ENCODE measurements at regions not wholly inside any gene's neighbourhood (a gene's known extent, or its start where the extent isn't known, plus 50 kb on each side); places are given as distances from the start of the nearest gene placed in this dataset.

GRCh38 chr18:30386624-30387023 lies 655.9 kb downstream of the DSC3 start:
- no peak overlapping the region for H3K9ac ChIP-seq (ENCODE audit: control insufficient read depth, extremely low read depth, insufficient read depth, low read length)
- H3K4me1 ChIP-seq (ENCODE audit: control insufficient read depth, extremely low read depth, insufficient read depth, low read length) = no peaks in the 10 kb centered on the region
- no peak overlapping the region for H3K4me2 ChIP-seq (ENCODE audit: control insufficient read depth, extremely low read depth, insufficient read depth, low read depth, low read length)
- dilution Hi-C loops (cut with MboI; ENCODE audit: extremely low pct_ligation_motif_present, low sequenced_read_pairs) = no loop called here
- no peaks in the 10 kb centered on the region for H3K27me3 ChIP-seq (ENCODE audit: control insufficient read depth, extremely low read depth, insufficient read depth, low read length)
- TF ChIP-seq CTCF (optimal IDR thresholded peaks at IDR 0.05 in 1 of 3, IDR thresholded peaks at IDR 0.05 in 1 of 3, conservative IDR thresholded peaks at IDR 0.05 in 1 of 3; ENCODE audit: extremely low read depth in 1 of 3, insufficient read depth in 2 of 3, low read length in 3 of 3) (no peak), EZH2 (IDR thresholded peaks at IDR 0.05; ENCODE audit: low read length) (no peak)
- H4K20me1 ChIP-seq (ENCODE audit: control insufficient read depth, extremely low read depth, insufficient read depth, low read length) = no peaks in the 10 kb centered on the region
- H2AFZ ChIP-seq (ENCODE audit: control insufficient read depth, low read length) = no peak overlapping the region
- no peaks in the 10 kb centered on the region for H3K79me2 ChIP-seq (ENCODE audit: control insufficient read depth, insufficient read depth, low read length)
- no peaks in the 10 kb centered on the region for H3K9me3 ChIP-seq (ENCODE audit: control insufficient read depth, low read depth, low read length)
- H3K4me3 ChIP-seq (ENCODE audit: control insufficient read depth in 2 of 3, extremely low read depth in 1 of 3, insufficient read depth in 2 of 3, low read depth in 1 of 3, low read length in 3 of 3) = no peak overlapping the region
- H3K36me3 ChIP-seq (ENCODE audit: control insufficient read depth in 2 of 2, extremely low read depth in 1 of 2, insufficient read depth in 2 of 2, low read length in 2 of 2) = no peaks in the 10 kb centered on the region
- FAIRE-seq = no peak
- no peaks in the 10 kb centered on the region for H3K9me1 ChIP-seq (ENCODE audit: control insufficient read depth, extremely low read depth, insufficient read depth, low read length)
- H3K27ac ChIP-seq (ENCODE audit: control insufficient read depth, insufficient read depth, low read length) = no peak overlapping the region
- no peak for DNase-seq (ENCODE audit: low read depth, low spot score)

GRCh38 chr18:30385684-30386083 lies 656.9 kb downstream of the DSC3 start:
- no peak overlapping the region for H3K27ac ChIP-seq (ENCODE audit: control insufficient read depth, insufficient read depth, low read length)
- no peaks in the 10 kb centered on the region for H3K9me1 ChIP-seq (ENCODE audit: control insufficient read depth, extremely low read depth, insufficient read depth, low read length)
- no peak for FAIRE-seq
- no peaks in the 10 kb centered on the region for H3K36me3 ChIP-seq (ENCODE audit: control insufficient read depth in 2 of 2, extremely low read depth in 1 of 2, insufficient read depth in 2 of 2, low read length in 2 of 2)
- no peaks in the 10 kb centered on the region for H3K9me3 ChIP-seq (ENCODE audit: control insufficient read depth, low read depth, low read length)
- H3K9ac ChIP-seq (ENCODE audit: control insufficient read depth, extremely low read depth, insufficient read depth, low read length) = no peak overlapping the region
- no peaks in the 10 kb centered on the region for H4K20me1 ChIP-seq (ENCODE audit: control insufficient read depth, extremely low read depth, insufficient read depth, low read length)
- H3K27me3 ChIP-seq (ENCODE audit: control insufficient read depth, extremely low read depth, insufficient read depth, low read length) = no peaks in the 10 kb centered on the region
- TF ChIP-seq CTCF (optimal IDR thresholded peaks at IDR 0.05 in 1 of 3, IDR thresholded peaks at IDR 0.05 in 1 of 3, conservative IDR thresholded peaks at IDR 0.05 in 1 of 3; ENCODE audit: extremely low read depth in 1 of 3, insufficient read depth in 2 of 3, low read length in 3 of 3) (no peak), EZH2 (IDR thresholded peaks at IDR 0.05; ENCODE audit: low read length) (no peak)
- no peaks in the 10 kb centered on the region for H3K4me1 ChIP-seq (ENCODE audit: control insufficient read depth, extremely low read depth, insufficient read depth, low read length)
- H3K4me3 ChIP-seq (ENCODE audit: control insufficient read depth in 2 of 3, extremely low read depth in 1 of 3, insufficient read depth in 2 of 3, low read depth in 1 of 3, low read length in 3 of 3) = no peak overlapping the region
- H3K79me2 ChIP-seq (ENCODE audit: control insufficient read depth, insufficient read depth, low read length) = no peaks in the 10 kb centered on the region
- no peak for DNase-seq (ENCODE audit: low read depth, low spot score)
- dilution Hi-C loops (cut with MboI; ENCODE audit: extremely low pct_ligation_motif_present, low sequenced_read_pairs) = no loop called here
- no peak overlapping the region for H3K4me2 ChIP-seq (ENCODE audit: control insufficient read depth, extremely low read depth, insufficient read depth, low read depth, low read length)
- H2AFZ ChIP-seq (ENCODE audit: control insufficient read depth, low read length) = no peak overlapping the region

Data from keratinocyte (primary cell).